ENCODE measurements at regions not wholly inside any gene's neighbourhood (a gene's known extent, or its start where the extent isn't known, plus 50 kb on each side); places are given as distances from the start of the nearest gene placed in this dataset.

DNA sequence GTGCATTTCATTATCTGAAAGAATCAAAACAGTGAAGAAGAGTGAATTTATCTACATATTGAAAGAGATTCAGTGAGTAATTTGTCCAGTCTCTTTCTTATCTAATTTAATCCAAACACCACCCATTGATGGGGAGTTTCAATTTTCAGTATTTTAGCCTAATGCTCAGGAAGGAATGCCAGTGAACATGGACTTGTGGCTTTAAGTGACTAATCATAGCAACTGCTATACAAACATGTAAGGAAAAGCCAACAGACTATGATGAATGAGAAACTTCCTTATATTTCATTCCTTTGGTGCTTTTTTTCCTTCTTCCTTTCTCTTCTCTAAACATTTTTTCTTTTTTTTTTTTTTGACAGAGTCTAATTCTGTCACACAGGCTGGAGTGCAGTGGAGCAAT lies 885.8 kb downstream of the KCNJ2 start:
- no peak for TF ChIP-seq POLR2AphosphoS5 (IDR thresholded peaks at IDR 0.05; ENCODE audit: insufficient read depth in 1 of 2, low read depth in 1 of 2)
- TF ChIP-seq POLR2A (IDR thresholded peaks at IDR 0.05): no peak
- TF ChIP-seq, protein P1, sequence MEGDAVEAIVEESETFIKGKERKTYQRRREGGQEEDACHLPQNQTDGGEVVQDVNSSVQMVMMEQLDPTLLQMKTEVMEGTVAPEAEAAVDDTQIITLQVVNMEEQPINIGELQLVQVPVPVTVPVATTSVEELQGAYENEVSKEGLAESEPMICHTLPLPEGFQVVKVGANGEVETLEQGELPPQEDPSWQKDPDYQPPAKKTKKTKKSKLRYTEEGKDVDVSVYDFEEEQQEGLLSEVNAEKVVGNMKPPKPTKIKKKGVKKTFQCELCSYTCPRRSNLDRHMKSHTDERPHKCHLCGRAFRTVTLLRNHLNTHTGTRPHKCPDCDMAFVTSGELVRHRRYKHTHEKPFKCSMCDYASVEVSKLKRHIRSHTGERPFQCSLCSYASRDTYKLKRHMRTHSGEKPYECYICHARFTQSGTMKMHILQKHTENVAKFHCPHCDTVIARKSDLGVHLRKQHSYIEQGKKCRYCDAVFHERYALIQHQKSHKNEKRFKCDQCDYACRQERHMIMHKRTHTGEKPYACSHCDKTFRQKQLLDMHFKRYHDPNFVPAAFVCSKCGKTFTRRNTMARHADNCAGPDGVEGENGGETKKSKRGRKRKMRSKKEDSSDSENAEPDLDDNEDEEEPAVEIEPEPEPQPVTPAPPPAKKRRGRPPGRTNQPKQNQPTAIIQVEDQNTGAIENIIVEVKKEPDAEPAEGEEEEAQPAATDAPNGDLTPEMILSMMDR (IDR thresholded peaks at IDR 0.05): no peak
- Histone ChIP-seq H3K4me1 (no peaks in the 10 kb centered on the region), H3K27ac (no peak overlapping the region), H3K9me3 (no peaks in the 10 kb centered on the region), H3K4me3 (no peak overlapping the region), H3K36me3 (no peaks in the 10 kb centered on the region), H3K27me3 (no peaks in the 10 kb centered on the region)
- no peak for DNase-seq (ENCODE audit: extremely low spot score in 2 of 2)
- intact Hi-C loops (cut with DNase I): no loop called here

DNA sequence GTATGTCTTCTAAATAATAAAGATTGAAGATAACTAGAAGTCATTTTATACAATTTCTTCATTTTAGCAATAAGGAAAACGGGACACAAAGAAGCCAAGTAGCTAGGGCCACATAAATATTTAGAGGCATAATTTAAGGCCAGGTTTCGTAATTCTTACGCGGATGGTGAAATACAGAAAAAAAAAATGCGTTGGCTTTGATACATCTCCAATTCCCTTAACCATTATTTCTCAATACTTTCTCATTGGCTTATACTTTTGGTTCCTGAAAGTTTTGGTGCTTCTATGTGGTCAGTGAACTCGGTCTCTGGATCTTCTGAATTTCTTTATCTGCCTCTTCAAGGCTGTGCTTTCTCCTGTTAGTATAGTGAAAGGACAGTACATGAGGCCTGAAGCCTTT lies 888.1 kb downstream of the KCNJ2 start:
- Histone ChIP-seq H3K27ac (no peak overlapping the region), H3K4me1 (no peaks in the 10 kb centered on the region), H3K27me3 (no peaks in the 10 kb centered on the region), H3K4me3 (no peak overlapping the region), H3K36me3 (no peaks in the 10 kb centered on the region), H3K9me3 (no peaks in the 10 kb centered on the region)
- intact Hi-C loops (cut with DNase I): no loop called here
- TF ChIP-seq, protein P1 (IDR thresholded peaks at IDR 0.05): no peak
- no peak for TF ChIP-seq POLR2AphosphoS5 (IDR thresholded peaks at IDR 0.05; ENCODE audit: insufficient read depth in 1 of 2, low read depth in 1 of 2)
- TF ChIP-seq POLR2A (IDR thresholded peaks at IDR 0.05): no peak
- DNase-seq (ENCODE audit: extremely low spot score in 2 of 2): no peak

DNA sequence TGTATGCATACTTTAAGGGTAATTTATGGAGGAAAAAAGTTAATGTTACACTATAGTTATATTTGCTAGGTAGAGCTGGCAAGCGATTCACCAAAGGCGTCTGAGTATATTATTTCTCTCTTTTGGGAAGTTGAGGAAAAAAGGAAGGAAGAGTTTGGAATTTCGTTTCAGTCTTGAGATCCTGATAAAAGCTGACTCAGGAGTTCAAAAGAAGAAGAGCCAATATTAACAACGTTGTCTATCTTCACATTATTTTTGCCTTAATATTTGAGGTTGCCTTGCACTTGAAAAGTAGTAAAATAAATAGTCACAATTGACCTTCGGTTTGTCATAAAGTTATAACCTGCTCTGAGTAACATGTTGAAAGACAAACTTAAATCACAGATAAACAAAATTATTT lies 888.6 kb downstream of the KCNJ2 start:
- TF ChIP-seq POLR2A (IDR thresholded peaks at IDR 0.05): no peak
- TF ChIP-seq, protein P1 (IDR thresholded peaks at IDR 0.05): no peak
- no peak for TF ChIP-seq POLR2AphosphoS5 (IDR thresholded peaks at IDR 0.05; ENCODE audit: insufficient read depth in 1 of 2, low read depth in 1 of 2)
- Histone ChIP-seq H3K36me3 (no peaks in the 10 kb centered on the region), H3K4me1 (no peaks in the 10 kb centered on the region), H3K27ac (no peak overlapping the region), H3K27me3 (no peaks in the 10 kb centered on the region), H3K9me3 (no peaks in the 10 kb centered on the region), H3K4me3 (no peak overlapping the region)
- DNase-seq (ENCODE audit: extremely low spot score in 2 of 2): no peak
- intact Hi-C loops (cut with DNase I): no loop called here

DNA sequence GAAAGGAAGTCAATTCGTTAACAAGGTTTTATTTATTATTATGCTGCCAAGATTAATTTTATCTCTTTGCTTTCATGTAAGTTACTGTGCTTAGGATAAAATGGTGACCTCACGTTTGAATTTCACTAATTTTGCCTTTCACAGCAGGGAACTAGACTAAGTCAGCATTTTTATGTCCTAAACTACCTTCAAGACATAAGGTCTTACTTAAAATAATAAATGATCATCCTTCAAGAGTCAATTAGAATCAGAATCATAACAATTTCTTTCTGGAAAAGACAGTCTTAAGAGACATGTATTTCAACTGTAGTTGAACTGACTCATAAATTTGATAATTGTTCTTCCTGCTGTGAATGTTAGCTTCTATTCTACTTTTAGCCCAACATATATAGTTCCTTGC lies 893.8 kb downstream of the KCNJ2 start:
- no peaks in the 10 kb centered on the region for H3K4me1 ChIP-seq
- no peaks in the 10 kb centered on the region for H3K9me3 ChIP-seq
- no peaks in the 10 kb centered on the region for H3K36me3 ChIP-seq
- intact Hi-C loops (cut with DNase I): no loop called here
- H3K4me3 ChIP-seq: no peak overlapping the region
- no peak for TF ChIP-seq POLR2AphosphoS5 (IDR thresholded peaks at IDR 0.05; ENCODE audit: insufficient read depth in 1 of 2, low read depth in 1 of 2)
- no peak for TF ChIP-seq POLR2A (IDR thresholded peaks at IDR 0.05)
- TF ChIP-seq, protein P1 (IDR thresholded peaks at IDR 0.05): no peak
- no peak for DNase-seq (ENCODE audit: extremely low spot score in 2 of 2)
- H3K27me3 ChIP-seq: no peaks in the 10 kb centered on the region
- no peak overlapping the region for H3K27ac ChIP-seq

DNA sequence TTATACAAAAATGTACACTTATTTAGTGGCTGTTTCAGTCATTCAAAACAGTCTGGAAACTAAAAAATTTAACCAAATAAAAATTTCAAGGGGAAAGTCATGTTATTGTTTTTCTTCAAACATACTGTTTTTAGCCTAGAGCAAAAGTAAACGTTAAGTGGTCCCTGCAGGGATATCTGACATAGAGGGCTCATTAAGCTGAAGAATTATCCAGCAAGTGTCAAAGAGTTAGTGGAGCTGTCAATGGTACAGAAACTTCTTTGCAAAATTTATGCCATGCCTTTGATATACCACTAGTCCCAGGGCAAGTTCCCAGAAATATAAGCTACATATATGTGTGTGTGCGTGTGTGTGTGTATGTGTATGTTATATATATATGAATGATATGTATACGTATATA lies 894.2 kb downstream of the KCNJ2 start:
- Histone ChIP-seq H3K4me3 (no peak overlapping the region), H3K36me3 (no peaks in the 10 kb centered on the region), H3K4me1 (no peaks in the 10 kb centered on the region), H3K9me3 (no peaks in the 10 kb centered on the region), H3K27me3 (no peaks in the 10 kb centered on the region), H3K27ac (no peak overlapping the region)
- TF ChIP-seq POLR2AphosphoS5 (IDR thresholded peaks at IDR 0.05; ENCODE audit: insufficient read depth in 1 of 2, low read depth in 1 of 2) (no peak), POLR2A (IDR thresholded peaks at IDR 0.05) (no peak)
- TF ChIP-seq, protein P1 (IDR thresholded peaks at IDR 0.05): no peak
- no peak for DNase-seq (ENCODE audit: extremely low spot score in 2 of 2)
- intact Hi-C loops (cut with DNase I): no loop called here

All from vagina (tissue), 2 donors.